ENCODE measurements at regions not wholly inside any gene's neighbourhood (a gene's known extent, or its start where the extent isn't known, plus 50 kb on each side); places are given as distances from the start of the nearest gene placed in this dataset.

- Histone ChIP-seq H3K4me2 (ENCODE audit: control insufficient read depth, extremely low read depth, insufficient read depth, low read depth, low read length) (no peak overlapping the region), H2AFZ (ENCODE audit: control insufficient read depth, low read length) (no peak overlapping the region), H3K79me2 (ENCODE audit: control insufficient read depth, insufficient read depth, low read length) (no peaks in the 10 kb centered on the region), H3K4me3 (ENCODE audit: control insufficient read depth in 2 of 3, extremely low read depth in 1 of 3, insufficient read depth in 2 of 3, low read depth in 1 of 3, low read length in 3 of 3) (no peak overlapping the region), H3K27ac (ENCODE audit: control insufficient read depth, insufficient read depth, low read length) (no peak overlapping the region), H3K36me3 (ENCODE audit: control insufficient read depth in 2 of 2, extremely low read depth in 1 of 2, insufficient read depth in 2 of 2, low read length in 2 of 2) (no peaks in the 10 kb centered on the region), H3K4me1 (ENCODE audit: control insufficient read depth, extremely low read depth, insufficient read depth, low read length) (no peaks in the 10 kb centered on the region), H3K9me3 (ENCODE audit: control insufficient read depth, low read depth, low read length) (no peaks in the 10 kb centered on the region), H4K20me1 (ENCODE audit: control insufficient read depth, extremely low read depth, insufficient read depth, low read length) (no peaks in the 10 kb centered on the region), H3K9me1 (ENCODE audit: control insufficient read depth, extremely low read depth, insufficient read depth, low read length) (no peaks in the 10 kb centered on the region), H3K9ac (ENCODE audit: control insufficient read depth, extremely low read depth, insufficient read depth, low read length) (no peak overlapping the region), H3K27me3 (ENCODE audit: control insufficient read depth, extremely low read depth, insufficient read depth, low read length) (peaks cover 28% of the 10 kb centered on the region)
- DNase-seq (ENCODE audit: low read depth, low spot score): no peak
- dilution Hi-C loops (cut with MboI; ENCODE audit: extremely low pct_ligation_motif_present, low sequenced_read_pairs): no loop called here
- FAIRE-seq: no peak
- TF ChIP-seq EZH2 (IDR thresholded peaks at IDR 0.05; ENCODE audit: low read length): no peak
- TF ChIP-seq, protein P1, sequence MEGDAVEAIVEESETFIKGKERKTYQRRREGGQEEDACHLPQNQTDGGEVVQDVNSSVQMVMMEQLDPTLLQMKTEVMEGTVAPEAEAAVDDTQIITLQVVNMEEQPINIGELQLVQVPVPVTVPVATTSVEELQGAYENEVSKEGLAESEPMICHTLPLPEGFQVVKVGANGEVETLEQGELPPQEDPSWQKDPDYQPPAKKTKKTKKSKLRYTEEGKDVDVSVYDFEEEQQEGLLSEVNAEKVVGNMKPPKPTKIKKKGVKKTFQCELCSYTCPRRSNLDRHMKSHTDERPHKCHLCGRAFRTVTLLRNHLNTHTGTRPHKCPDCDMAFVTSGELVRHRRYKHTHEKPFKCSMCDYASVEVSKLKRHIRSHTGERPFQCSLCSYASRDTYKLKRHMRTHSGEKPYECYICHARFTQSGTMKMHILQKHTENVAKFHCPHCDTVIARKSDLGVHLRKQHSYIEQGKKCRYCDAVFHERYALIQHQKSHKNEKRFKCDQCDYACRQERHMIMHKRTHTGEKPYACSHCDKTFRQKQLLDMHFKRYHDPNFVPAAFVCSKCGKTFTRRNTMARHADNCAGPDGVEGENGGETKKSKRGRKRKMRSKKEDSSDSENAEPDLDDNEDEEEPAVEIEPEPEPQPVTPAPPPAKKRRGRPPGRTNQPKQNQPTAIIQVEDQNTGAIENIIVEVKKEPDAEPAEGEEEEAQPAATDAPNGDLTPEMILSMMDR (optimal IDR thresholded peaks at IDR 0.05 in 1 of 3, IDR thresholded peaks at IDR 0.05 in 1 of 3, conservative IDR thresholded peaks at IDR 0.05 in 1 of 3; ENCODE audit: extremely low read depth in 1 of 3, insufficient read depth in 2 of 3, low read length in 3 of 3): no peak
Measured at GRCh38 chr10:71033396-71033980, 145.1 kb upstream of the PCBD1 start.

DNA sequence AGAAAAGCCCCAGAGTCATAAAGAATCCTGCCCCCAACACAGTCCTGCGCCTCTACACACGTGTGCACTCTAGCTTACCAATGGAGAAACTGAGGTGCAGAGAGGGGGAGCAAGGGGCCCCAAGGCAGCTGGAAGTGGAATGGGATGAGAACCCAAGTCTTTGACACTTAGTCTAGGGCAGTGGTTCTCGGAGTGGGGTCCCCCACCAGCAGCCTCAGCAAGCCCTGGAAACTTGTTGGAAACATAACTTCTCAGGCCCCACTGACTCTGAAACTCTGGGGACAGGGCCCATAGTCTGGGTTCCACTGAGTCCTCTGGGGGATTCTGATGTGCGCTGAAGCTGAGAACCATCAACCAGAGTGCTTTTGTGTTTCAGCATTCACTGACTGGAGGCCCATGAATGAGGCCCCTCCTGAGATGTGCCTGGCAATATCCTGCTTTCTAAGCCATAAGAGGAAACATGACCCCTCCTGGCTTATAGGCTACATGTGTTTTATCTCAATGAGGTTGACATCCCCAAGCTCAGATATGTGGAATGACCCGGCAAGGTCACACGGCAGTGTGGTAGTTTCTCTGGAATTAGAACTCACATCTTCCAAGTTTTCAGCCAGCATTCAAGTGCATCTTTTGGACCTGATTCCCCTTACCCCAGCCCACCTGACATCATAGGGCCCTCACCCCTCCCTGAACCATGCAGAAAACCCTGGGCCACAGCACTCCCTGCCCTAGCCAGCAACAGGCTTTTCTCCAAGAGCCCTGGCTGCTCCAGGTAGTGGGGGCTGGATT is 147.3 kb upstream of the PCBD1 start:
- Histone ChIP-seq H3K9me1 (ENCODE audit: control insufficient read depth, extremely low read depth, insufficient read depth, low read length) (no peaks in the 10 kb centered on the region), H3K27me3 (ENCODE audit: control insufficient read depth, extremely low read depth, insufficient read depth, low read length) (peaks cover 26% of the 10 kb centered on the region), H3K79me2 (ENCODE audit: control insufficient read depth, insufficient read depth, low read length) (no peaks in the 10 kb centered on the region), H3K4me1 (ENCODE audit: control insufficient read depth, extremely low read depth, insufficient read depth, low read length) (no peaks in the 10 kb centered on the region), H2AFZ (ENCODE audit: control insufficient read depth, low read length) (no peak overlapping the region), H4K20me1 (ENCODE audit: control insufficient read depth, extremely low read depth, insufficient read depth, low read length) (no peaks in the 10 kb centered on the region), H3K9me3 (ENCODE audit: control insufficient read depth, low read depth, low read length) (no peaks in the 10 kb centered on the region), H3K4me2 (ENCODE audit: control insufficient read depth, extremely low read depth, insufficient read depth, low read depth, low read length) (no peak overlapping the region), H3K27ac (ENCODE audit: control insufficient read depth, insufficient read depth, low read length) (no peak overlapping the region), H3K36me3 (ENCODE audit: control insufficient read depth in 2 of 2, extremely low read depth in 1 of 2, insufficient read depth in 2 of 2, low read length in 2 of 2) (no peaks in the 10 kb centered on the region), H3K4me3 (ENCODE audit: control insufficient read depth in 2 of 3, extremely low read depth in 1 of 3, insufficient read depth in 2 of 3, low read depth in 1 of 3, low read length in 3 of 3) (no peak overlapping the region), H3K9ac (ENCODE audit: control insufficient read depth, extremely low read depth, insufficient read depth, low read length) (no peak overlapping the region)
- TF ChIP-seq EZH2 (IDR thresholded peaks at IDR 0.05; ENCODE audit: low read length): no peak
- TF ChIP-seq, protein P1 (optimal IDR thresholded peaks at IDR 0.05 in 1 of 3, IDR thresholded peaks at IDR 0.05 in 1 of 3, conservative IDR thresholded peaks at IDR 0.05 in 1 of 3; ENCODE audit: extremely low read depth in 1 of 3, insufficient read depth in 2 of 3, low read length in 3 of 3): no peak
- DNase-seq (ENCODE audit: low read depth, low spot score): no peak
- no peak for FAIRE-seq
- dilution Hi-C loops (cut with MboI; ENCODE audit: extremely low pct_ligation_motif_present, low sequenced_read_pairs): no loop called here

All from keratinocyte (primary cell).